ENCODE measurements at regions not wholly inside any gene's neighbourhood (a gene's known extent, or its start where the extent isn't known, plus 50 kb on each side); places are given as distances from the start of the nearest gene placed in this dataset.

- TF ChIP-seq CTCF (IDR thresholded peaks at IDR 0.05), result no peak
- no peak for TF ChIP-seq POLR2A (IDR thresholded peaks at IDR 0.05)
- TF ChIP-seq POLR2AphosphoS5 (IDR thresholded peaks at IDR 0.05), result no peak
Measured at GRCh38 chr5:159667286-159667685, 249.0 kb upstream of the ADRA1B start.
